ENCODE measurements at regions not wholly inside any gene's neighbourhood (a gene's known extent, or its start where the extent isn't known, plus 50 kb on each side); places are given as distances from the start of the nearest gene placed in this dataset.

DNA sequence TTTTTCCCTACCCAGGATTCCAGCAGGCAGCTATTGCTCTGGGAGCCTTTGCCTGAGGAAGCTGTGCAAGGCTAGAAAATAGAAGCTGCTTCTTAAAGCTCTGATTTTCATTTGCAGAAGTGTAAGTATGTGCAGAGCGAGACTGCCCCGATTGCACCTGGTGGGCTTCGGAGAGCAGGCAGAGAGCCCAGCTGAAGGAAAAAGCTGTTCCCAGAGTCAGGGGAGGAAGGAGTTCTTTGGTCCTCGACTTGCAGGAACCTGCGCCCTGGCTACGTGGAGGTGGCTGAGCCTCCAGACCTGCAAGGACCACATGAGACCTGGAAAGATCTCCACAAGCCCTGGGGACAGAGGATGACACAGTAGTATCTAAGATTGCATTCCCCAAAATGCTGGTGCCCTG, 235.0 kb upstream of the ARGLU1 start:
- TF ChIP-seq, protein P1, sequence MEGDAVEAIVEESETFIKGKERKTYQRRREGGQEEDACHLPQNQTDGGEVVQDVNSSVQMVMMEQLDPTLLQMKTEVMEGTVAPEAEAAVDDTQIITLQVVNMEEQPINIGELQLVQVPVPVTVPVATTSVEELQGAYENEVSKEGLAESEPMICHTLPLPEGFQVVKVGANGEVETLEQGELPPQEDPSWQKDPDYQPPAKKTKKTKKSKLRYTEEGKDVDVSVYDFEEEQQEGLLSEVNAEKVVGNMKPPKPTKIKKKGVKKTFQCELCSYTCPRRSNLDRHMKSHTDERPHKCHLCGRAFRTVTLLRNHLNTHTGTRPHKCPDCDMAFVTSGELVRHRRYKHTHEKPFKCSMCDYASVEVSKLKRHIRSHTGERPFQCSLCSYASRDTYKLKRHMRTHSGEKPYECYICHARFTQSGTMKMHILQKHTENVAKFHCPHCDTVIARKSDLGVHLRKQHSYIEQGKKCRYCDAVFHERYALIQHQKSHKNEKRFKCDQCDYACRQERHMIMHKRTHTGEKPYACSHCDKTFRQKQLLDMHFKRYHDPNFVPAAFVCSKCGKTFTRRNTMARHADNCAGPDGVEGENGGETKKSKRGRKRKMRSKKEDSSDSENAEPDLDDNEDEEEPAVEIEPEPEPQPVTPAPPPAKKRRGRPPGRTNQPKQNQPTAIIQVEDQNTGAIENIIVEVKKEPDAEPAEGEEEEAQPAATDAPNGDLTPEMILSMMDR (IDR thresholded peaks at IDR 0.05) = no peak
- TF ChIP-seq POLR2A (IDR thresholded peaks at IDR 0.05) = no peak
